ENCODE measurements at regions not wholly inside any gene's neighbourhood (a gene's known extent, or its start where the extent isn't known, plus 50 kb on each side); places are given as distances from the start of the nearest gene placed in this dataset.

DNA sequence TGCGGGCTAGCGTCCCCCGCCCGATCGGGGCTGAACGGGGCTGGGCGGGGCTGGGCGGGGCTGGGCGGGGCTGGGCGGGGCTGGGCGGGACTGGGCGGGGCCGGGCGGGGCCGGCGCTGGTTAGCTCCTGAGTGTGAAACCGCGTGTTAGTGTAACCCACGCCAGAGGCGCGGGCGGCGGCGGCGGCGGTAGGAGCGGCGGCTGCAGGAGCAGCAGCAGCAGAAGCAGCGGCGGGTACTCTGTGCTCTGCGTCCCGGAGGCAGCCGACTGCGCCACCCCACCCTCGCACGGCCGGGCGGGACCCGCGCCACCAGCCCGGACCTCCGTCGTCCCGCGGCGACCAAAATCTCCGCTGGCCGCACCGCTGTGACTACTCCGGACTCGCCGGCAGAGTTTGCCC lies 128.1 kb downstream of the LAS1L start:
- Mint-ChIP-seq H3K27me3 (ENCODE audit: insufficient read depth, low read depth, poor library complexity) (peaks cover 16% of the 10 kb centered on the region), H3K9me3 (peaks cover 14% of the 10 kb centered on the region; the same call in 2 of the 3 replicates), H3K27ac (no peak overlapping the region), H3K4me1 (no peaks in the 10 kb centered on the region), H3K36me3 (ENCODE audit: low read depth) (peaks cover 8% of the 10 kb centered on the region; the same call in 2 of the 3 replicates), H3K4me3 (peak overlapping the region; percentile 72)
- H3F3A ChIP-seq (replicated peaks; ENCODE audit: low read depth) = no peaks in the 10 kb centered on the region
- DNase-seq (ENCODE audit: low spot score) (peak; percentile 23), ATAC-seq (peak; percentile 79)
- H3K9me2 ChIP-seq (ENCODE audit: insufficient read depth) = no peaks in the 10 kb centered on the region
- no peak overlapping the region for H3K27ac ChIP-seq (ENCODE audit: low read depth)
- H3K4me2 ChIP-seq = peak overlapping the region; percentile 80
- no peak for TF ChIP-seq NANOG (IDR thresholded peaks at IDR 0.05; ENCODE audit: borderline replicate concordance)
- TF ChIP-seq ZNF462 (CRISPR knock-in tag; IDR thresholded peaks at IDR 0.05) = no peak
- TF ChIP-seq STAT1 (IDR thresholded peaks at IDR 0.05; ENCODE audit: unreplicated experiment) = no peak
- TF ChIP-seq, protein P1, sequence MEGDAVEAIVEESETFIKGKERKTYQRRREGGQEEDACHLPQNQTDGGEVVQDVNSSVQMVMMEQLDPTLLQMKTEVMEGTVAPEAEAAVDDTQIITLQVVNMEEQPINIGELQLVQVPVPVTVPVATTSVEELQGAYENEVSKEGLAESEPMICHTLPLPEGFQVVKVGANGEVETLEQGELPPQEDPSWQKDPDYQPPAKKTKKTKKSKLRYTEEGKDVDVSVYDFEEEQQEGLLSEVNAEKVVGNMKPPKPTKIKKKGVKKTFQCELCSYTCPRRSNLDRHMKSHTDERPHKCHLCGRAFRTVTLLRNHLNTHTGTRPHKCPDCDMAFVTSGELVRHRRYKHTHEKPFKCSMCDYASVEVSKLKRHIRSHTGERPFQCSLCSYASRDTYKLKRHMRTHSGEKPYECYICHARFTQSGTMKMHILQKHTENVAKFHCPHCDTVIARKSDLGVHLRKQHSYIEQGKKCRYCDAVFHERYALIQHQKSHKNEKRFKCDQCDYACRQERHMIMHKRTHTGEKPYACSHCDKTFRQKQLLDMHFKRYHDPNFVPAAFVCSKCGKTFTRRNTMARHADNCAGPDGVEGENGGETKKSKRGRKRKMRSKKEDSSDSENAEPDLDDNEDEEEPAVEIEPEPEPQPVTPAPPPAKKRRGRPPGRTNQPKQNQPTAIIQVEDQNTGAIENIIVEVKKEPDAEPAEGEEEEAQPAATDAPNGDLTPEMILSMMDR (conservative IDR thresholded peaks at IDR 0.05; ENCODE audit: low read depth in 2 of 2) = no peak
- no peak for TF ChIP-seq REST (IDR thresholded peaks at IDR 0.05; ENCODE audit: unreplicated experiment)
- TF ChIP-seq CREB1 (CRISPR knock-in tag; IDR thresholded peaks at IDR 0.05; ENCODE audit: low read depth) = no peak
- no peak for TF ChIP-seq ZNF114 (CRISPR knock-in tag; IDR thresholded peaks at IDR 0.05)
- no peak for TF ChIP-seq ETS1 (IDR thresholded peaks at IDR 0.05)
- no peak for TF ChIP-seq JUNB (IDR thresholded peaks at IDR 0.05; ENCODE audit: unreplicated experiment)
- TF ChIP-seq EZH2phosphoT487 (IDR thresholded peaks at IDR 0.05; ENCODE audit: unreplicated experiment) = no peak
- TF ChIP-seq EZH2 (IDR thresholded peaks at IDR 0.05; ENCODE audit: low read depth, unreplicated experiment) = no peak
- TF ChIP-seq ZNF331 (CRISPR knock-in tag; IDR thresholded peaks at IDR 0.05; ENCODE audit: low read depth) = no peak
- no peak for TF ChIP-seq POLR2AphosphoS5 (IDR thresholded peaks at IDR 0.05; ENCODE audit: low read depth)
- H3K4me3 ChIP-seq = peak overlapping the region; percentile 53
- no peak overlapping the region for H2AFZ ChIP-seq
- no peaks in the 10 kb centered on the region for H3K4me1 ChIP-seq (ENCODE audit: insufficient read depth)
- H3K79me2 ChIP-seq (replicated peaks; ENCODE audit: insufficient read depth) = no peaks in the 10 kb centered on the region
- no peaks in the 10 kb centered on the region for H3K36me3 ChIP-seq (ENCODE audit: insufficient read depth)
- H3K27me3 ChIP-seq (ENCODE audit: insufficient read depth) = peaks cover 28% of the 10 kb centered on the region
- H4K20me1 ChIP-seq (replicated peaks; ENCODE audit: insufficient read depth) = no peaks in the 10 kb centered on the region

Measured in GM23338 (cell line).